ENCODE measurements at regions not wholly inside any gene's neighbourhood (a gene's known extent, or its start where the extent isn't known, plus 50 kb on each side); places are given as distances from the start of the nearest gene placed in this dataset.
A peak's percentile ranks its signal among the peaks of the same experiment; 100 is the strongest.

GRCh38 chr18:1998121-1998520 lies 573.2 kb downstream of the METTL4 start:
- Histone ChIP-seq H3K36me3 (ENCODE audit: insufficient read depth in 1 of 2, low read depth in 1 of 2) (no peaks in the 10 kb centered on the region), H3K4me1 (no peaks in the 10 kb centered on the region), H3K27ac (no peak overlapping the region), H3K4me3 (no peak overlapping the region), H3K9me3 (no peaks in the 10 kb centered on the region), H3K27me3 (ENCODE audit: insufficient read depth in 3 of 3, low read length in 2 of 3) (no peaks in the 10 kb centered on the region)
- TF ChIP-seq, protein P1, sequence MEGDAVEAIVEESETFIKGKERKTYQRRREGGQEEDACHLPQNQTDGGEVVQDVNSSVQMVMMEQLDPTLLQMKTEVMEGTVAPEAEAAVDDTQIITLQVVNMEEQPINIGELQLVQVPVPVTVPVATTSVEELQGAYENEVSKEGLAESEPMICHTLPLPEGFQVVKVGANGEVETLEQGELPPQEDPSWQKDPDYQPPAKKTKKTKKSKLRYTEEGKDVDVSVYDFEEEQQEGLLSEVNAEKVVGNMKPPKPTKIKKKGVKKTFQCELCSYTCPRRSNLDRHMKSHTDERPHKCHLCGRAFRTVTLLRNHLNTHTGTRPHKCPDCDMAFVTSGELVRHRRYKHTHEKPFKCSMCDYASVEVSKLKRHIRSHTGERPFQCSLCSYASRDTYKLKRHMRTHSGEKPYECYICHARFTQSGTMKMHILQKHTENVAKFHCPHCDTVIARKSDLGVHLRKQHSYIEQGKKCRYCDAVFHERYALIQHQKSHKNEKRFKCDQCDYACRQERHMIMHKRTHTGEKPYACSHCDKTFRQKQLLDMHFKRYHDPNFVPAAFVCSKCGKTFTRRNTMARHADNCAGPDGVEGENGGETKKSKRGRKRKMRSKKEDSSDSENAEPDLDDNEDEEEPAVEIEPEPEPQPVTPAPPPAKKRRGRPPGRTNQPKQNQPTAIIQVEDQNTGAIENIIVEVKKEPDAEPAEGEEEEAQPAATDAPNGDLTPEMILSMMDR (IDR thresholded peaks at IDR 0.05): no peak
- WGBS, 3 donors: 75 to 86% (median 86%) methylated on average over 2 of the region's 2 CpGs
- ATAC-seq (no peak), DNase-seq (no peak)
- intact Hi-C loops (cut with DNase I): no loop called here

DNA sequence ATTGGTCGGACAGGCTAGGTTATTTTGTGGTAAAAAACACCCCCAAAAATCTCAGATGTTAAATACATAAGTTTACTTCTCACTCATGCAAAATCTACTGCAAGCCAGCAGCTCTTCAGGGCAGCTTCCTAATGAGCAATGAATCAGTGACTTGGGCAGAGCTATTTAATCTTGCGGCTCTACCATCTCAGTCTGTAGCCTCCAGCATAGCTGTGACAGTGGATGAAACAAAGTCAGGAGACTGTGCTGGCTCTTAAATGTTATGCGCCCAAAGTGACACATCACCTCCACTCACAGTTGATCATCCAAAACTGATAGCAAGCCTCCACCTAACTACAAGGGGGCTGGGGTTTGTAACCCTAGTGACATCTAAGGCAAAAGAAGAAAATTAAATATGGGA lies 571.9 kb downstream of the METTL4 start:
- intact Hi-C loops (cut with DNase I): no loop called here
- no peaks in the 10 kb centered on the region for H3K9me3 ChIP-seq
- H3K36me3 ChIP-seq (ENCODE audit: insufficient read depth in 1 of 2, low read depth in 1 of 2): no peaks in the 10 kb centered on the region
- WGBS, 3 donors: 83 to 92% (median 90%) methylated on average over 3 of the region's 3 CpGs
- no peak for ATAC-seq
- no peak for DNase-seq
- TF ChIP-seq, protein P1 (IDR thresholded peaks at IDR 0.05): no peak
- no peaks in the 10 kb centered on the region for H3K4me1 ChIP-seq
- H3K4me3 ChIP-seq: no peak overlapping the region
- no peaks in the 10 kb centered on the region for H3K27me3 ChIP-seq (ENCODE audit: insufficient read depth in 3 of 3, low read length in 2 of 3)
- no peak overlapping the region for H3K27ac ChIP-seq

DNA sequence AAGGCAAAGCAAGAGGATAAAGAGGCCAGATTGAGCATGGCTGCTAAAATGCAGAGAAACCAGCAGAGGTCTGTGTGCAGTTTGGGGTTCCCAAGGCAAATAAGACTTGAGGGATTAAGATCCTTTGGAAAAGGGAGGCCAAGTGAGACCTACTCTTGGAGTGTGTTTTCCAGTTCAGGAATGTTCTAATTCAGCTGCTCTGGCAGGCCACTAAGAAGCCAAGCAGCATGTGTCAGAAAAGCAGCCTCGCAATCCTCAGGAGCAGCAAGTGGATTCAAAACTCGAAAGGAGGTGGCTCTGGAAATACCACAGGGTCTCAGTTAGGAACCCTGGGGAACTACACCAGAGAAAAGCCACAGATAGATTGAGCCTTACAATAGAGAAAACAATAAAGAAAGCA lies 569.2 kb downstream of the METTL4 start:
- TF ChIP-seq, protein P1 (IDR thresholded peaks at IDR 0.05): no peak
- 18 to 45% (median 34%) methylated on average over 2 of the region's 2 CpGs for WGBS, 3 donors
- Histone ChIP-seq H3K36me3 (ENCODE audit: insufficient read depth in 1 of 2, low read depth in 1 of 2) (no peaks in the 10 kb centered on the region), H3K4me3 (no peak overlapping the region), H3K27me3 (ENCODE audit: insufficient read depth in 3 of 3, low read length in 2 of 3) (no peaks in the 10 kb centered on the region), H3K9me3 (no peaks in the 10 kb centered on the region), H3K4me1 (no peaks in the 10 kb centered on the region), H3K27ac (no peak overlapping the region)
- DNase-seq: peak in 1 of 2 donors; percentile 31
- intact Hi-C loops (cut with DNase I): no loop called here
- ATAC-seq: peak in 1 of 4 donors; percentile 22

DNA sequence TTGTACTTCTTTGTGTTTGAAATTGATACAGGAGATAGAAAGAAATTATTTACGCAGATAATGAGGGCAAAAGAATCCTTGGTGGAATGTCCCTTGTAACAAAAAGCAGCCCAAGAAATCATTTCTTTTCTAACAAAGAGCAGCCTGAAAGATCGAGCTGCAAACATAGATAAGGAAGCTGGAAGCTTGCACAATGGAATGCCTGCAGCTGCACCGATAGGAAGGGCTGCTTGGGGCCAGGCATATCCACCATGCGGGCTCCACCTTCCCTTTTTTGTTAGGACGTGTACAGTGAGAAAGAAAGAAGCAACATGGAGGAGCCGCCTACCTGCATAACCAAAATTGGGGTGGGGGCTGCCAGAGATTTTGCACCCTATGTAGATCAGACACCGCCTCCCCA lies 568.7 kb downstream of the METTL4 start:
- no peaks in the 10 kb centered on the region for H3K4me1 ChIP-seq
- H3K9me3 ChIP-seq: no peaks in the 10 kb centered on the region
- H3K4me3 ChIP-seq: no peak overlapping the region
- H3K27me3 ChIP-seq (ENCODE audit: insufficient read depth in 3 of 3, low read length in 2 of 3): no peaks in the 10 kb centered on the region
- TF ChIP-seq, protein P1 (IDR thresholded peaks at IDR 0.05): no peak
- DNase-seq (no peak), ATAC-seq (no peak)
- no peaks in the 10 kb centered on the region for H3K36me3 ChIP-seq (ENCODE audit: insufficient read depth in 1 of 2, low read depth in 1 of 2)
- intact Hi-C loops (cut with DNase I): no loop called here
- 54 to 64% (median 56%) methylated on average over 7 of the region's 7 CpGs for WGBS, 3 donors
- H3K27ac ChIP-seq: no peak overlapping the region

DNA sequence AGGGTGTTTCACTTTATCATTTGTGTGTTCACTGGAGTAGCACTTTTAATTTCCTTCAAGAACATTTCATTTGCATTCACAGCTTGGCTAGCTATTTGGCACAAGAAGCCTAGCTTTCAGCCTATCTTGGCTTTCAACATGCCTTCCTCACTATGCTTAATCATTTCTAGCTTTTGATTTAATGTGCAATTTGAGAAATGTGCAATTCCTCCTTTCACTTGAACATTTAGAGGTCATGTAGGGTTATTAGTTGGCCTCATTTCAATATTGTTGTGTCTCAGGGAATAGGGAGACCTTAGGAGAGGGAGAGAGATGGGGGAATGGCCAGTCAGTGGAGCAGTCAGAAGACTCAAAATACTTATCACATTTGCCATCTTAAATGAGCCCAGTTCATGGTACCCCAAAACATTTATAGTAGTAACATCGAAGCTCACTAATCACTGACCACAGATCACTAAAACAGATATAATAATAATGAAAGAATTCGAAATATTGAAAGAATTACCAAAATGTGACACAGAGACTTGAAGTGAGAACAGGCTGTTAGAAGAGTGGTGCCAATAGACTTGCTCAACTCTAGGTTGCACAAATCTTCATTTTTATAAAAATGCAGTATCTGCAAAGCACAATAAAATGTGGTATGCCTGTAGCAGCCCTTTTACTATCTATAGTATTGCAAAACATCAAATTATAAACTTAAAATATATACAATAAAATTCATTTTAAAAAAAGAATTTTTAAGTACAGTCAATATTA lies 561.2 kb downstream of the METTL4 start:
- no peak overlapping the region for H3K4me3 ChIP-seq
- TF ChIP-seq, protein P1 (IDR thresholded peaks at IDR 0.05): no peak
- H3K36me3 ChIP-seq (ENCODE audit: insufficient read depth in 1 of 2, low read depth in 1 of 2): no peaks in the 10 kb centered on the region
- 41 to 57% (median 43%) methylated on average over 2 of the region's 2 CpGs for WGBS, 3 donors
- H3K9me3 ChIP-seq: no peaks in the 10 kb centered on the region
- H3K27ac ChIP-seq: no peak overlapping the region
- H3K4me1 ChIP-seq: no peaks in the 10 kb centered on the region
- H3K27me3 ChIP-seq (ENCODE audit: insufficient read depth in 3 of 3, low read length in 2 of 3): no peaks in the 10 kb centered on the region
- peak in 2 of 4 donors; percentile 32 to 58 for ATAC-seq
- no peak for DNase-seq
- intact Hi-C loops (cut with DNase I): no loop called here
